HG02798 (cell line): ENCODE measurements at regions not wholly inside any gene's neighbourhood (a gene's known extent, or its start where the extent isn't known, plus 50 kb on each side); places are given as distances from the start of the nearest gene placed in this dataset.
A peak's percentile ranks its signal among the peaks of the same experiment; 100 is the strongest.
"Not testable (repeated sequence)": the region's sequence is repeated elsewhere in the genome, so short reads cannot be mapped to it uniquely, and the experiment has no call there.

Source experiments
- ATAC-seq: cut with Tn5 transposase; IDR thresholded peaks from one replicate; pipeline ENCODE4 v1.9.1; 2021; ENCODE audit warnings: mild to moderate bottlenecking; ENCODE audit not compliant: unreplicated experiment, poor library complexity

- ATAC-seq, result not testable (repeated sequence)
These were observed 248.5 kb upstream of the FOXN3 start for GRCh38 chr14:89665300-89666081.

DNA sequence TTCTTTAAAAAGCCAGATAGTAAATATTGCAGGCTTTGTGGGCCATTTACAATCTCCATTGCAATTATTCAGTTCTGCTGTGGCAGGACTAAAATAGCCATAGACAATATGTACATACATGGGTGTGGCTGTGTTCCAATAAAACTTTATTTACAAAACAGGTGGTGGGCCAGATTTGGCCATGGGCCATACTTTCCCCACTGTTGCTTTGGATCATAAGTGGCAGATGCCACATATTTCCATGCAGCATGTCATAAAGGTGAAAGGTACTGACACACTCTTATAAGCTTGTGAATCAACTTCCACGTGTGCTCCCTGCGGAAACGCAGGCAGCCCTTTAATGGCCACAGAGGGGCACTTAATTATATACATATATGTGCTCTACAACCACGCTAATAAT is 244.4 kb upstream of the FOXN3 start:
- no peak for ATAC-seq

DNA sequence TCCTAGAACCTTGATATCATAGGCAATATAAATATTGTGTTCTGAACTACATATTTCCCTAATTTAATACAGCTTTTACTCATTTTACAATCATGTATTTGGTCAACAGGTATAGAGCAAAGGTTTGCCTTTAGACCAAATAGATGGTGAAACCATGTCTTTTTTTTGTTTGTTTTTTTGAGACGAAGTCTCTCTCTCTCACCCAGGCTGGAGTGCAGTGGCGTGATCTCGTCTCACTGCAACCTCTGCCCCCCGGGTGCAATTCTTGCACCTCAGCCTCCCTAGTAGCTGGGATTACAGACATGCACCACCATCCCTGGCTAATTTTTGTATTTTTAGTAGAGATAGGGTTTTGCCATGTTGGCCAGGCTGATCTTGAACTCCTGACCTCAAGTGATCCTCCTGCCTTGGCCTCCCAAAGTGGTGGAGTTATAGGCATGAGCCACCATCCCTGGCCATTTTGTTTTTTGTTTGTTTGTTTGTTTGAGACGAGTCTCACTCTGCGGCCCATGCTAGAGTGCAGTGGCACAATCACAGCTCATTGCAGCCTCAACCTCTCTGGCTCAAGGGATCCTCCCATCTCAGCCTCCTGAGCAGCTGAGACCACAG is 243.7 kb upstream of the FOXN3 start:
- not testable (repeated sequence) for ATAC-seq

- no peak for ATAC-seq
These were observed 243.1 kb upstream of the FOXN3 start for GRCh38 chr14:89660166-89660565.

- ATAC-seq, result no peak
These were observed 242.1 kb upstream of the FOXN3 start for GRCh38 chr14:89658977-89659670.

- no peak for ATAC-seq
These were observed 240.0 kb upstream of the FOXN3 start for GRCh38 chr14:89657014-89657413.

GRCh38 chr14:89654998-89655397 is 238.0 kb upstream of the FOXN3 start:
- no peak for ATAC-seq

GRCh38 chr14:89652352-89652751 is 235.3 kb upstream of the FOXN3 start:
- ATAC-seq, result no peak

DNA sequence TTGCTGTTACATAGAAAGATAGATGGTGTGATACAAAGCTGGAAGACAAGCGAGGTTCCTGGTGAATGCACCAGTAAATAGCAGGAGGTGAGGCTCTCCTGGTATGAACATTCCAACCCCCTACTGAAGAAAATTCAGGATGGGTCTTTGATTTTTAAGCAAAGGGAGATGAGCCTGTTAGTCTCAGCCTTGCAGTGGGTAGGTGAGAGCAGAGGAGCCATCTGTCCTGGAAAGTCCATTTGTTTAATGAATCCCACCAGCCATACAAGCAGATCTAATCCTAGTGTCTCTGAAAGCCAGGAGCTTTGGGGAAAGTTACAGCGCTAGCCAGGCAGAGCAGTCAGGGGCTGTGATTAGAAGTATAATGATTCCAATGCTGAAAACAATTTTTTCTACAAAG is 234.8 kb upstream of the FOXN3 start:
- ATAC-seq, result no peak

DNA sequence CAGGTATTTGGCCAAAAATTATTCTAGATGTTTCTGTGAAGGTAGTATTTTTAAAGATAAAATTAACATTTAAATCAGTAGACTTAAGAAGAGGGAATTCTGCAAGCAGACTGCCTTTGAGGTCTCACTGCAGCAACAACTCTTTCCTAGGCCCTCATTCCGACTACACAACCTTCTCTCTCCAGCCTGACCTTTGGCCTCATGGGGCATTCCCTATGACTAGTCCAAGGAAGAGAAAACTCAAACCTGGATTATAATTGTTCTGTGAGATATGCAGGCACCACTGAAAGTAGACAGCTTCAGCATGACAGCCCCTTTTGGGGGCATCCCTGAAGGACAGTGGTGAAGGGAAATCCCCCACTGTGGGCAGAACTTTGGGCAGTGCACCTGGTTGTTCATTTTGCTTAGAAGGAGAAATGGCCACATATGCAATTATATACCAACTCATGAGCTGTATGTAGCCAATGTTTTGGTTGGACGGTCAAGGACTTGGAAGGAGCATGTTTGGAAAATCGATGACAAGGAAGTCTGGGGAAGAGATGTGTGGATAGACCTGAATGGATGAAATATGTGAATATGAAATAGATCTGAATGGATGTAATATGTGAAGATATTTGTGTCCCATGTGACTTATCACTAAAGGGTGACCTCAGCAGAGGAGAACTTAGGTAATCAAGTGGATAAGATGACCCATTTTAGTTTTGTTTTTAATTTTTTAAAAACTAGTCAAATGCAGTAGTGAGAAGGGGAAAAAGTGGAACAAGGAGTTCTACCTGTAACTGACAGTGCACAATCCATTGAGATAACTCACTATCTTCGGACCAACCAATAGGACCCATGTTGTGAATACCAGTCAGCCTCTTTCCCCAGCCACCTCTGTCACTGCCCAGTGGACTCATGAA is 233.3 kb upstream of the FOXN3 start:
- no peak for ATAC-seq

- no peak for ATAC-seq
These were observed 232.5 kb upstream of the FOXN3 start for GRCh38 chr14:89649451-89650075.

DNA sequence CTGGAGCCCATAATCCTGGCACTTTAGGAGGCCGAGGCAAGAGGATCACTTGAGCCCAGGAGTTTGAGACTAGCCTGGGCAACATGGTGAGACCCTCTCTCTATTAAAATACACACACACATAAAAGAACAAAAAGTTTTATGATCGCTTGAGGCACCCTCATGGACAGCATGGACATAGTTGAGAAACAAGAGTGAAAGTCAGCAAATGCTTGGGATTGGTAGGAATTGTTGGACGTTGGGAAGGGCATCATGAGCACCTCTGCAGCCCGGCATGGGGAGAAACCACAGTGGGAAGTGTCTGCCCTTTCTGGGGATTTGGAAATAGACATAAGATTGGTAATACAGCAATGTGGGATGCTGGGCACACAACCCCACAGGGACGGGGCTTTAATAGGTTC is 231.9 kb upstream of the FOXN3 start:
- ATAC-seq, result no peak

- no peak for ATAC-seq
These were observed 231.5 kb upstream of the FOXN3 start for GRCh38 chr14:89648510-89648909.

DNA sequence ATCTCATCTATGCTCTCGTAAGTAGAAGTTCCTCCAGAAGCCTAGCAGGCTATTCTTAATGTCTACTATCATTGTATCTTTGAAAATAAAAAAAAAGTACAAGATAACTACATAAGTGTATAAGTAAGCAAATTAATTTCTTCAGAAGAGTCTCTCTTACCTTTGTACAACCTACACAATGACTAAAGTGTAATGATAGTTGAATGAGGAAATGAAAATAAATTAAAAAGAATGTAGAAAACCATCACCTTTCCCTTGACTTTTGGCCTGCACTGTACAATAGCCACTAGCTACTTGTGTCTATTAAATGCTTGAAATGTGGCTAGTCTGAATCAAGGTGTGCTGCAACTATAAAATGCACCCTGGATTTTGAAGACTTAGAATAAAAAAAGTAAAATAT is 229.9 kb upstream of the FOXN3 start:
- ATAC-seq, result no peak

DNA sequence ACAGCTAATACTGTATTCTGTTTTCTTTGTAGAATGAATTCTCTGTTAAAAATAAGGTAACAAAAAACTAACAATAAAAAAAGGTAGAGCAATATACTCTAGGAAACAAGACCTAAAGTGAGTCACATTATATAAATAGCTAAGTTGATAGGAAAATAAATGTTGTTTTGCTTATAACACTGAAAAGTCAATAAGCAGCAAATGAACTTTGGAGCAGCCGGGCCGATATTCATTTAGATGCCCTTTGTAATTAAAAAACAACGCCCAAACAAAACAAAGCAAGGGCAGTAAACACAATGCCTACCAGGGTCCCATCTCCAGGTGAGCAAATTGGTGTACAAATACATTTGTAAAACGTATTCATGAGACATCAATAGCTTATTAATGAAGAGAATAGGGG is 227.6 kb upstream of the FOXN3 start:
- no peak for ATAC-seq

DNA sequence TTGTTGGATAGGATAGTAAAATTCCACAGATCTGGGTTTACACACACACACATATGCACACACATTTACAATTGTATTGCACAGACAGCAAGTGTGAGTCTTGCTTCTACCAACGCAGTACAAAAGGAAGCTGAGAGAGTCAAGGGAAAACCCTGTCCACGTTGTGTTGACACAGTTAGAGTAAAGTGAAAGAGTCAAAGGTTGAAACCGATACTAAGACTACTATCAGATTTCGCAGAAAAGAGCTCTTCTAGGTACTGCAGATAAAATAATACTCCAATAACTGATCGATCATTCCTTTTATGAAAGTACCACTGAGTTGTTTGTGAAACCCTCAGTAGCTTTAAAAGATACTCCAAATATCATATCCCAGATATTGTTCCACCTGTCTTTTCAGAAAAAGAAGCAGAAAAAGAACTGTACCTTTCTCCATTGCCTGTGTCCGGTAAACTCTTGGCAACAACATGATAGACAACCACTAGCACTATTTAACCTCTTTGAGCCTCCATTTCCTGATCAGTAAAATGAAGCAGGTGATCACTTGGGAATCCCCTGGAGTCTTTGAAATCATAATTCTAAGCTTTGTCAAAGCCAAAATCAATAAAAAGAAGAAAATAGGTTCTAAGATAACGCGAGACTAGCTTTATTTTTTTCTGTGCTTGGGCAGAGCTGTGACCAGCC is 224.6 kb upstream of the FOXN3 start:
- ATAC-seq, result peak; percentile 98

- ATAC-seq, result no peak
These were observed 223.1 kb upstream of the FOXN3 start for GRCh38 chr14:89640141-89640540.

- ATAC-seq, result no peak
These were observed 222.7 kb upstream of the FOXN3 start for GRCh38 chr14:89639687-89640086.

GRCh38 chr14:89638891-89639290 is 221.9 kb upstream of the FOXN3 start:
- no peak for ATAC-seq

DNA sequence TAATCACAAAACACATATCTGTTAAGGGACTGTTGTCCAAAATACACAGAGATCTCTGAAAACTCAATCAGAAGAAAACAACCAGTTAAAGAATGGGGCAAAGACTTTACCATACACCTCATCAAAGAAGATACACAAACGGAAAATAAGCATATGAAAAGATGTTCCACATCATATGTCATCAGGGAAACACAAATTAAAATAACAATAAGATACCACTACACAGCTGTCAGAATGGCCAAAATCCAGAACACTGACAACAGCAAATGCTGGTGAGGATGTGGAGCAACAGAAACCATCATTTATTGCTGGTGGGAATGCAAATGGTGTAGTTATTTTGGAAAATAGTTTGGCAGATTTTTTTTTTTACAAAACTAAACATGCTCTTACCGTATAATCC is 220.5 kb upstream of the FOXN3 start:
- no peak for ATAC-seq
